ENCODE measurements at regions not wholly inside any gene's neighbourhood (a gene's known extent, or its start where the extent isn't known, plus 50 kb on each side); places are given as distances from the start of the nearest gene placed in this dataset.

- TF ChIP-seq, protein P1, sequence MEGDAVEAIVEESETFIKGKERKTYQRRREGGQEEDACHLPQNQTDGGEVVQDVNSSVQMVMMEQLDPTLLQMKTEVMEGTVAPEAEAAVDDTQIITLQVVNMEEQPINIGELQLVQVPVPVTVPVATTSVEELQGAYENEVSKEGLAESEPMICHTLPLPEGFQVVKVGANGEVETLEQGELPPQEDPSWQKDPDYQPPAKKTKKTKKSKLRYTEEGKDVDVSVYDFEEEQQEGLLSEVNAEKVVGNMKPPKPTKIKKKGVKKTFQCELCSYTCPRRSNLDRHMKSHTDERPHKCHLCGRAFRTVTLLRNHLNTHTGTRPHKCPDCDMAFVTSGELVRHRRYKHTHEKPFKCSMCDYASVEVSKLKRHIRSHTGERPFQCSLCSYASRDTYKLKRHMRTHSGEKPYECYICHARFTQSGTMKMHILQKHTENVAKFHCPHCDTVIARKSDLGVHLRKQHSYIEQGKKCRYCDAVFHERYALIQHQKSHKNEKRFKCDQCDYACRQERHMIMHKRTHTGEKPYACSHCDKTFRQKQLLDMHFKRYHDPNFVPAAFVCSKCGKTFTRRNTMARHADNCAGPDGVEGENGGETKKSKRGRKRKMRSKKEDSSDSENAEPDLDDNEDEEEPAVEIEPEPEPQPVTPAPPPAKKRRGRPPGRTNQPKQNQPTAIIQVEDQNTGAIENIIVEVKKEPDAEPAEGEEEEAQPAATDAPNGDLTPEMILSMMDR (IDR thresholded peaks at IDR 0.05; ENCODE audit: low read depth, low read length), result no peak
- TF ChIP-seq, protein P2, sequence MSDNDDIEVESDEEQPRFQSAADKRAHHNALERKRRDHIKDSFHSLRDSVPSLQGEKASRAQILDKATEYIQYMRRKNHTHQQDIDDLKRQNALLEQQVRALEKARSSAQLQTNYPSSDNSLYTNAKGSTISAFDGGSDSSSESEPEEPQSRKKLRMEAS (IDR thresholded peaks at IDR 0.05; ENCODE audit: low read depth, low read length), result no peak
- TF ChIP-seq POLR2A (IDR thresholded peaks at IDR 0.05; ENCODE audit: extremely low read depth, insufficient read length), result no peak
Observed at GRCh38 chr12:74619884-74620283, 82.2 kb downstream of the ATXN7L3B start.

All from NB4 (cell line).